ENCODE measurements at regions not wholly inside any gene's neighbourhood (a gene's known extent, or its start where the extent isn't known, plus 50 kb on each side); places are given as distances from the start of the nearest gene placed in this dataset.

GRCh38 chr21:38925923-38926322 lies 120.2 kb downstream of the ETS2 start:
- peak overlapping the region; percentile 36 to 51 for H3K27ac ChIP-seq (ENCODE audit: low read depth in 2 of 2, low read length in 2 of 2)
- FAIRE-seq (no peak), DNase-seq (peak in 3 of 5 donors; percentile 61 to 92 (median 81))
- peaks cover 0 to 7% (median 6%) of the 10 kb centered on the region in 3 donors for H3K4me1 ChIP-seq (ENCODE audit: control insufficient read depth in 2 of 3, insufficient read depth in 2 of 3, low read depth in 1 of 3, low read length in 3 of 3)
- H3K4me3 ChIP-seq (ENCODE audit: low read length in 3 of 3) = peak overlapping the region in 2 of 3 donors; percentile 9 to 16
- no peaks in the 10 kb centered on the region for H3K36me3 ChIP-seq (ENCODE audit: control insufficient read depth in 2 of 3, insufficient read depth in 3 of 3, low read length in 3 of 3)
- H3K9me3 ChIP-seq (ENCODE audit: control insufficient read depth in 2 of 3, insufficient read depth in 1 of 3, low read length in 3 of 3) = no peaks in the 10 kb centered on the region
- TF ChIP-seq, protein P1, sequence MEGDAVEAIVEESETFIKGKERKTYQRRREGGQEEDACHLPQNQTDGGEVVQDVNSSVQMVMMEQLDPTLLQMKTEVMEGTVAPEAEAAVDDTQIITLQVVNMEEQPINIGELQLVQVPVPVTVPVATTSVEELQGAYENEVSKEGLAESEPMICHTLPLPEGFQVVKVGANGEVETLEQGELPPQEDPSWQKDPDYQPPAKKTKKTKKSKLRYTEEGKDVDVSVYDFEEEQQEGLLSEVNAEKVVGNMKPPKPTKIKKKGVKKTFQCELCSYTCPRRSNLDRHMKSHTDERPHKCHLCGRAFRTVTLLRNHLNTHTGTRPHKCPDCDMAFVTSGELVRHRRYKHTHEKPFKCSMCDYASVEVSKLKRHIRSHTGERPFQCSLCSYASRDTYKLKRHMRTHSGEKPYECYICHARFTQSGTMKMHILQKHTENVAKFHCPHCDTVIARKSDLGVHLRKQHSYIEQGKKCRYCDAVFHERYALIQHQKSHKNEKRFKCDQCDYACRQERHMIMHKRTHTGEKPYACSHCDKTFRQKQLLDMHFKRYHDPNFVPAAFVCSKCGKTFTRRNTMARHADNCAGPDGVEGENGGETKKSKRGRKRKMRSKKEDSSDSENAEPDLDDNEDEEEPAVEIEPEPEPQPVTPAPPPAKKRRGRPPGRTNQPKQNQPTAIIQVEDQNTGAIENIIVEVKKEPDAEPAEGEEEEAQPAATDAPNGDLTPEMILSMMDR (IDR thresholded peaks at IDR 0.05; ENCODE audit: borderline replicate concordance, extremely low read depth, insufficient read depth) = no peak
- no peaks in the 10 kb centered on the region for H3K27me3 ChIP-seq (ENCODE audit: control insufficient read depth, insufficient read depth, low read length)
- intact Hi-C loops (cut with DNase I) = no loop called here
- H3K9ac ChIP-seq (ENCODE audit: low read length in 3 of 3) = peak overlapping the region in 2 of 3 donors; percentile 2 to 47

GRCh38 chr21:38925478-38925877 lies 119.7 kb downstream of the ETS2 start:
- TF ChIP-seq, protein P1 (IDR thresholded peaks at IDR 0.05; ENCODE audit: borderline replicate concordance, extremely low read depth, insufficient read depth) = no peak
- DNase-seq (peak in 1 of 5 donors; percentile 28), FAIRE-seq (no peak)
- Histone ChIP-seq H3K36me3 (ENCODE audit: control insufficient read depth in 2 of 3, insufficient read depth in 3 of 3, low read length in 3 of 3) (no peaks in the 10 kb centered on the region), H3K27me3 (ENCODE audit: control insufficient read depth, insufficient read depth, low read length) (no peaks in the 10 kb centered on the region), H3K9ac (ENCODE audit: low read length in 3 of 3) (peak overlapping the region in 1 of 3 donors; percentile 47), H3K9me3 (ENCODE audit: control insufficient read depth in 2 of 3, insufficient read depth in 1 of 3, low read length in 3 of 3) (no peaks in the 10 kb centered on the region), H3K27ac (ENCODE audit: low read depth in 2 of 2, low read length in 2 of 2) (peak overlapping the region; percentile 36 to 51), H3K4me3 (ENCODE audit: low read length in 3 of 3) (peak overlapping the region in 1 of 3 donors; percentile 16), H3K4me1 (ENCODE audit: control insufficient read depth in 2 of 3, insufficient read depth in 2 of 3, low read depth in 1 of 3, low read length in 3 of 3) (peaks cover 0 to 7% (median 6%) of the 10 kb centered on the region in 3 donors)
- intact Hi-C loops (cut with DNase I) = no loop called here

- Histone ChIP-seq H3K27me3 (ENCODE audit: control insufficient read depth, insufficient read depth, low read length) (no peaks in the 10 kb centered on the region), H3K4me1 (ENCODE audit: control insufficient read depth in 2 of 3, insufficient read depth in 2 of 3, low read depth in 1 of 3, low read length in 3 of 3) (peaks cover 0 to 7% (median 6%) of the 10 kb centered on the region in 3 donors), H3K36me3 (ENCODE audit: control insufficient read depth in 2 of 3, insufficient read depth in 3 of 3, low read length in 3 of 3) (no peaks in the 10 kb centered on the region), H3K9me3 (ENCODE audit: control insufficient read depth in 2 of 3, insufficient read depth in 1 of 3, low read length in 3 of 3) (no peaks in the 10 kb centered on the region), H3K27ac (ENCODE audit: low read depth in 2 of 2, low read length in 2 of 2) (no peak overlapping the region), H3K4me3 (ENCODE audit: low read length in 3 of 3) (no peak overlapping the region), H3K9ac (ENCODE audit: low read length in 3 of 3) (peak overlapping the region in 1 of 3 donors; percentile 47)
- no peak for DNase-seq
- FAIRE-seq = no peak
- TF ChIP-seq, protein P1 (IDR thresholded peaks at IDR 0.05; ENCODE audit: borderline replicate concordance, extremely low read depth, insufficient read depth) = no peak
- intact Hi-C loops (cut with DNase I) = no loop called here
These were observed 119.2 kb downstream of the ETS2 start for GRCh38 chr21:38924954-38925353.

- Histone ChIP-seq H3K27me3 (ENCODE audit: control insufficient read depth, insufficient read depth, low read length) (no peaks in the 10 kb centered on the region), H3K9ac (ENCODE audit: low read length in 3 of 3) (no peak overlapping the region), H3K27ac (ENCODE audit: low read depth in 2 of 2, low read length in 2 of 2) (no peak overlapping the region), H3K4me3 (ENCODE audit: low read length in 3 of 3) (no peak overlapping the region), H3K9me3 (ENCODE audit: control insufficient read depth in 2 of 3, insufficient read depth in 1 of 3, low read length in 3 of 3) (no peaks in the 10 kb centered on the region), H3K36me3 (ENCODE audit: control insufficient read depth in 2 of 3, insufficient read depth in 3 of 3, low read length in 3 of 3) (no peaks in the 10 kb centered on the region), H3K4me1 (ENCODE audit: control insufficient read depth in 2 of 3, insufficient read depth in 2 of 3, low read depth in 1 of 3, low read length in 3 of 3) (peaks cover 0 to 10% (median 7%) of the 10 kb centered on the region in 3 donors)
- no peak for DNase-seq
- TF ChIP-seq, protein P1 (IDR thresholded peaks at IDR 0.05; ENCODE audit: borderline replicate concordance, extremely low read depth, insufficient read depth) = no peak
- no peak for FAIRE-seq
- intact Hi-C loops (cut with DNase I) = no loop called here
These were observed 117.7 kb downstream of the ETS2 start for GRCh38 chr21:38923429-38923828.

Data from kidney (tissue), 13 donors.